ENCODE measurements at regions not wholly inside any gene's neighbourhood (a gene's known extent, or its start where the extent isn't known, plus 50 kb on each side); places are given as distances from the start of the nearest gene placed in this dataset.

- no peak for TF ChIP-seq ZBTB7A (IDR thresholded peaks at IDR 0.05; ENCODE audit: low read depth)
- no peak for TF ChIP-seq TCF12 (IDR thresholded peaks at IDR 0.05; ENCODE audit: low read depth)
Observed at GRCh38 chr2:103346780-103347179, 584.9 kb downstream of the TMEM182 start.

GRCh38 chr2:103353774-103354173, 591.9 kb downstream of the TMEM182 start:
- no peak for TF ChIP-seq RAD21 (IDR thresholded peaks at IDR 0.05; ENCODE audit: low read depth)
- no peak for TF ChIP-seq MAX (IDR thresholded peaks at IDR 0.05)
- no peak for TF ChIP-seq USF1 (IDR thresholded peaks at IDR 0.05)
- no peak for TF ChIP-seq CREB1 (IDR thresholded peaks at IDR 0.05; ENCODE audit: low read depth)
- TF ChIP-seq TAF1 (IDR thresholded peaks at IDR 0.05; ENCODE audit: low read depth) = no peak
- TF ChIP-seq EGR1 (IDR thresholded peaks at IDR 0.05) = no peak
- TF ChIP-seq ZBTB7A (IDR thresholded peaks at IDR 0.05; ENCODE audit: low read depth) = no peak
- no peak for TF ChIP-seq NFIC (IDR thresholded peaks at IDR 0.05)
- TF ChIP-seq REST (IDR thresholded peaks at IDR 0.05; ENCODE audit: low read depth) = no peak
- TF ChIP-seq FOXM1 (IDR thresholded peaks at IDR 0.05; ENCODE audit: borderline replicate concordance, low read depth) = no peak
- TF ChIP-seq CEBPB (IDR thresholded peaks at IDR 0.05) = no peak

GRCh38 chr2:103355287-103355686, 593.5 kb downstream of the TMEM182 start:
- TF ChIP-seq YY1 (IDR thresholded peaks at IDR 0.05; ENCODE audit: low read depth) (no peak), MAX (IDR thresholded peaks at IDR 0.05) (no peak), TAF1 (IDR thresholded peaks at IDR 0.05; ENCODE audit: low read depth) (no peak), USF1 (IDR thresholded peaks at IDR 0.05) (no peak), EP300 (IDR thresholded peaks at IDR 0.05; ENCODE audit: borderline replicate concordance) (no peak), TEAD4 (IDR thresholded peaks at IDR 0.05) (no peak), EGR1 (IDR thresholded peaks at IDR 0.05) (no peak), ZBTB7A (IDR thresholded peaks at IDR 0.05; ENCODE audit: low read depth) (no peak)

GRCh38 chr2:103361712-103362111, 599.9 kb downstream of the TMEM182 start:
- TF ChIP-seq EGR1 (IDR thresholded peaks at IDR 0.05) (peak; percentile 85), ZBTB7A (IDR thresholded peaks at IDR 0.05; ENCODE audit: low read depth) (no peak)

GRCh38 chr2:103363639-103364038, 601.8 kb downstream of the TMEM182 start:
- TF ChIP-seq YY1 (IDR thresholded peaks at IDR 0.05; ENCODE audit: low read depth) (no peak), RAD21 (IDR thresholded peaks at IDR 0.05; ENCODE audit: low read depth) (no peak), FOXM1 (IDR thresholded peaks at IDR 0.05; ENCODE audit: borderline replicate concordance, low read depth) (no peak), MAX (IDR thresholded peaks at IDR 0.05) (no peak), TCF12 (IDR thresholded peaks at IDR 0.05; ENCODE audit: low read depth) (no peak), EP300 (IDR thresholded peaks at IDR 0.05; ENCODE audit: borderline replicate concordance) (no peak), USF1 (IDR thresholded peaks at IDR 0.05) (no peak), TAF1 (IDR thresholded peaks at IDR 0.05; ENCODE audit: low read depth) (no peak), CREB1 (IDR thresholded peaks at IDR 0.05; ENCODE audit: low read depth) (no peak), CEBPB (IDR thresholded peaks at IDR 0.05) (no peak), EGR1 (IDR thresholded peaks at IDR 0.05) (no peak)

GRCh38 chr2:103364177-103364576, 602.3 kb downstream of the TMEM182 start:
- no peak for TF ChIP-seq YY1 (IDR thresholded peaks at IDR 0.05; ENCODE audit: low read depth)
- TF ChIP-seq REST (IDR thresholded peaks at IDR 0.05; ENCODE audit: low read depth) = no peak
- TF ChIP-seq FOXM1 (IDR thresholded peaks at IDR 0.05; ENCODE audit: borderline replicate concordance, low read depth) = no peak
- no peak for TF ChIP-seq CEBPB (IDR thresholded peaks at IDR 0.05)
- no peak for TF ChIP-seq TEAD4 (IDR thresholded peaks at IDR 0.05)
- TF ChIP-seq NFIC (IDR thresholded peaks at IDR 0.05) = no peak
- no peak for TF ChIP-seq TCF12 (IDR thresholded peaks at IDR 0.05; ENCODE audit: low read depth)
- TF ChIP-seq RAD21 (IDR thresholded peaks at IDR 0.05; ENCODE audit: low read depth) = no peak

Measured in Ishikawa (cell line).